Gastroesophageal sphincter (tissue), 4 donors: ENCODE measurements at regions not wholly inside any gene's neighbourhood (a gene's known extent, or its start where the extent isn't known, plus 50 kb on each side); places are given as distances from the start of the nearest gene placed in this dataset.

Experiments
- ATAC-seq: fragments of 150-250 bp; one replicate; pipeline ENCODE4 v1.9.1; 2016; ENCODE audit warnings: mild to moderate bottlenecking, moderate library complexity
- H3K27ac ChIP-seq, 4 donors: fragments of 200-600 bp; sonication (generic) in 3 of 4; 1 replicate in 3 of 4; 2 replicates in 1 of 4; pipeline ENCODE4 v1.5.1; 2016 to 2019
- H3K27me3 ChIP-seq: fragments of 200-600 bp; sonication (generic); one replicate; pipeline ENCODE4 v1.5.1; 2019
- H3K36me3 ChIP-seq, 2 donors: fragments of 200-600 bp; sonication (generic); one replicate each; pipeline ENCODE4 v1.5.1; 2019; ENCODE audit warnings: control low read depth in 1 of 2
- H3K4me1 ChIP-seq, 3 donors: fragments of 200-600 bp; sonication (generic); 1 replicate in 2 of 3; 2 replicates in 1 of 3; pipeline ENCODE4 v1.5.1; 2016 to 2019; ENCODE audit warnings: control low read depth in 2 of 3
- H3K4me3 ChIP-seq, 2 donors: fragments of 200-600 bp; sonication (generic); one replicate each; pipeline ENCODE4 v1.5.1; 2019; ENCODE audit warnings: mild to moderate bottlenecking in 1 of 2, moderate library complexity in 1 of 2
- H3K9me3 ChIP-seq, 3 donors: fragments of 200-600 bp; sonication (generic); one replicate each; pipeline ENCODE4 v1.5.1; 2017 to 2019; ENCODE audit warnings: control low read depth in 2 of 3
- EP300 ChIP-seq: sonication (generic); formaldehyde crosslinking; IDR thresholded peaks from one replicate; pipeline ENCODE4 v1.6.1; 2017; ENCODE audit warnings: antibody characterized with exemption, mild to moderate bottlenecking
- POLR2A ChIP-seq, 2 donors: fragments of 450-650 bp; IDR thresholded peaks; one replicate each; pipeline ENCODE4 v1.6.1; 2017; ENCODE audit warnings: antibody characterized with exemption in 2 of 2, mild to moderate bottlenecking in 2 of 2, moderate library complexity in 1 of 2
- POLR2AphosphoS5 ChIP-seq: sonication (generic); formaldehyde crosslinking; IDR thresholded peaks from one replicate; pipeline ENCODE4 v1.6.1; 2017; ENCODE audit warnings: antibody characterized with exemption
- WGBS, 2 donors: methylation state at CpG; one replicate each; pipeline ENCODE4 v1.1.5; 2018; ENCODE audit warnings: low coverage in 1 of 2; 5-methylcytosine and 5-hydroxymethylcytosine counted together
- TF ChIP-seq, protein P1 (sequence below), 4 experiments: fragments of 200-600 bp in 2 of 4; fragments of 450-650 bp in 2 of 4; sonication (generic) in 1 of 4; IDR thresholded peaks; one replicate each; pipeline ENCODE4 v1.5.1; 2017 to 2019; ENCODE audit warnings: antibody characterized with exemption in 4 of 4, mild to moderate bottlenecking in 2 of 4, moderate library complexity in 2 of 4

DNA sequence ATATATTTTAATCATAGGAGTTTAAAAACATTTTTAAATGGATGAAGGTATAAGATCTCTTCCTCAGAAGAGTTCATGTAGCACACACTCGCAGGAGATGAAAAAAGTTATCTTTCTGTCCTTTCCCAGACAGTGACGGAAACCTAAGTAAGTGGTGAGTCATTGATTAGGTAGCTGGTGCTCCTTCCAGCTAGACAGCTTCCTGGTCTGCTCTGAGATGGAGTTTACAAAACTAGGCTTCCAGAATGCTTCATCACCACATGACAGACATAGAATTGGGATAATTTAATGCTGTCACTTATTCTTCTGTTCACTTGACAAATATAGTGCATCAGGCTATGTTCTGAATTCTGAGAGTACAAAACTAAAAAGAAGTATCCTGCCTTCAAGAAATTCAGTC is 2393.0 kb upstream of the C9orf72 start:
- WGBS, 2 donors = 60 to 68% methylated on average over 2 of the region's 2 CpGs
- Histone ChIP-seq H3K4me1 (no peaks in the 10 kb centered on the region), H3K36me3 (no peaks in the 10 kb centered on the region)

DNA sequence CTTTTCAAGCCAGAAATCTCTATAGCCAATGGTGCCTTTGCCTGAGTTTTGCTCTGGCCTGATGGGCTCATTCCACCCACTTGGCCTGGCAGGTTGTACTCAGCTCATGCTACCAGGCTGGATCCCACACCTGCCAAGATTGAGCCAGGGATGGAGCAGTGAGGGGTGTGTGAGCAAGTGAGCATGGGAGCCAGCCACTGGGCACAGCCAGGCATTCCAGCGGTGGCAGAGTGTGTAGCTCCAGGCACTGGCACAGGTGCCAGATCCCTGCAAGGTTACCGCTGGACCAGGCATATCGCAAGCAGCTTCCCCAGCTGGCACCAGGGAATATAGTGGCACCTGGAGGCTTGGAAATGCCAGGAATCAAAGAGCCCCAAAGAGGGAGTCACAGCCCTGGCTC is 2395.6 kb upstream of the C9orf72 start:
- H3K9me3 ChIP-seq = no peaks in the 10 kb centered on the region
- no peak overlapping the region for H3K4me3 ChIP-seq
- ATAC-seq = no peak
- no peak overlapping the region for H3K27ac ChIP-seq
- no peaks in the 10 kb centered on the region for H3K4me1 ChIP-seq
- no CpG with 5 or more reads among the region's 3 CpGs for WGBS, 2 donors
- H3K27me3 ChIP-seq = no peaks in the 10 kb centered on the region
- H3K36me3 ChIP-seq = no peaks in the 10 kb centered on the region
- TF ChIP-seq EP300 (no peak), POLR2A (IDR thresholded peaks at IDR 0.05) (no peak), POLR2AphosphoS5 (no peak)
- TF ChIP-seq, protein P1, sequence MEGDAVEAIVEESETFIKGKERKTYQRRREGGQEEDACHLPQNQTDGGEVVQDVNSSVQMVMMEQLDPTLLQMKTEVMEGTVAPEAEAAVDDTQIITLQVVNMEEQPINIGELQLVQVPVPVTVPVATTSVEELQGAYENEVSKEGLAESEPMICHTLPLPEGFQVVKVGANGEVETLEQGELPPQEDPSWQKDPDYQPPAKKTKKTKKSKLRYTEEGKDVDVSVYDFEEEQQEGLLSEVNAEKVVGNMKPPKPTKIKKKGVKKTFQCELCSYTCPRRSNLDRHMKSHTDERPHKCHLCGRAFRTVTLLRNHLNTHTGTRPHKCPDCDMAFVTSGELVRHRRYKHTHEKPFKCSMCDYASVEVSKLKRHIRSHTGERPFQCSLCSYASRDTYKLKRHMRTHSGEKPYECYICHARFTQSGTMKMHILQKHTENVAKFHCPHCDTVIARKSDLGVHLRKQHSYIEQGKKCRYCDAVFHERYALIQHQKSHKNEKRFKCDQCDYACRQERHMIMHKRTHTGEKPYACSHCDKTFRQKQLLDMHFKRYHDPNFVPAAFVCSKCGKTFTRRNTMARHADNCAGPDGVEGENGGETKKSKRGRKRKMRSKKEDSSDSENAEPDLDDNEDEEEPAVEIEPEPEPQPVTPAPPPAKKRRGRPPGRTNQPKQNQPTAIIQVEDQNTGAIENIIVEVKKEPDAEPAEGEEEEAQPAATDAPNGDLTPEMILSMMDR (IDR thresholded peaks at IDR 0.05) = no peak

More for the DNA sequence above, 2393.0 kb upstream of the C9orf72 start:
- Histone ChIP-seq H3K9me3 (no peaks in the 10 kb centered on the region), H3K4me3 (no peak overlapping the region), H3K27me3 (no peaks in the 10 kb centered on the region), H3K27ac (no peak overlapping the region)
- no peak for ATAC-seq
- TF ChIP-seq POLR2AphosphoS5 (no peak), POLR2A (IDR thresholded peaks at IDR 0.05) (no peak), EP300 (no peak)
- TF ChIP-seq, protein P1 (IDR thresholded peaks at IDR 0.05) = no peak

DNA sequence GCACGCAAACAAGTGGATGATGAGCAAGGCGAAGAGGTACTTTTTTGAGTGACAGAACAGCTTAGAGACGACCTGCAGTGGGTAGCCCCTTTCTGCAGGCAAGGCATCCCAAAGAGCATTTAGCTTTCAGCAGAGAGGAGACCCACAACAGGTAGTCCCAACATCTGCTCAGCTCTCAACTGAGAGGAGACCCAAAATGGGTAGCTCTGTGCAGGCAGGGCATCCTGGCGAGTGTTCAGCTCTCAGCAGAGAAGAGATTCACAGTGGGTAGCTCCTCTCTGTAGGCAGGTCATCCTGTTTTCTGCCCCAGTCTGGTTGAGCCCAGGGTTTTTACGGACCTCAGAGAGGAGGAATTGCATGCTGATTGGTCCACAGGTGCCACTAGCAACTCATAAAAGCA is 2396.1 kb upstream of the C9orf72 start:
- Histone ChIP-seq H3K4me3 (no peak overlapping the region), H3K9me3 (no peaks in the 10 kb centered on the region), H3K27me3 (no peaks in the 10 kb centered on the region), H3K36me3 (no peaks in the 10 kb centered on the region), H3K4me1 (no peaks in the 10 kb centered on the region), H3K27ac (no peak overlapping the region)
- no peak for ATAC-seq
- WGBS, 2 donors = 75 to 100% methylated on average over 1 of the region's 5 CpGs
- TF ChIP-seq POLR2AphosphoS5 = no peak
- TF ChIP-seq, protein P1 (IDR thresholded peaks at IDR 0.05) = no peak
- no peak for TF ChIP-seq EP300
- TF ChIP-seq POLR2A (IDR thresholded peaks at IDR 0.05) = no peak

DNA sequence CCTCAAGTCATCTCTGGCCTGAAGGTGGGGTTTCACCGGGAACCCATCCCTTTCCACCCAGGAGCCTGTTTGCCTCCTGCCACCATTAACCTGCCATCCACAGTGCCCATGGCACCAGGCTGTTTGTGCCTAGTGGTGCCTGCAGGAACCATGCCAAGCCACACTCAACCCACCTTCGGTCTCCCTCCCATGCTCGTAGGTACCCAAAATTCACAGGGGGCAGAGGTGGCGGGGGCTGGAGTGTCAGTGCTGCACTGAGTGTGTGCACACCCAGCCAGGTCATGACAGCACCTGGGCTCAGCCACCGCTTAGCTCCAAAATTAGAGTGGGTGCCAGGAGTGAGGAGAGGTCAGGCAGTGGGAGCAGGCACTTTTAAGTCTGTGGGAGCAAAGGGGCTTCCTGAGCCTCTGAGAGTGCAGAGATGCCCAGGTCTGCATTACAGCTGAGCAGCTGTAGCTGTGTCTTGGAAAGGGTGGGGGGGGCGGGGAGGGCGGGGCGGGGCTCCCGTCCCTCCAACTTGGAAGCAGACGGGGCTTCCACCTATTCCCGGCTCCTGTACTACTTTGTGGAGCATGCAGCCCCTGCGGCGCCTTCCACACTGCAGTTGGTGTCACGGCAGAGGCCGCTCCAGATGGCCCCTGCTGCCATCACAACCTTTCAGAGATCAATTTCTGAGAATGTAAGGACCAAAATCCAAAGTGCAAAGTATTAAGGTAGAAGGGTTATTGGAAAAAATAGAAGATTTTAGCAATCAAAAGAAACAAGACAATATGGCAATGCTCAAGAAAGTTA is 2396.8 kb upstream of the C9orf72 start:
- Histone ChIP-seq H3K27me3 (no peaks in the 10 kb centered on the region), H3K36me3 (no peaks in the 10 kb centered on the region), H3K27ac (no peak overlapping the region), H3K4me3 (no peak overlapping the region), H3K9me3 (no peaks in the 10 kb centered on the region), H3K4me1 (no peaks in the 10 kb centered on the region)
- 80 to 100% methylated on average over 1 of the region's 15 CpGs for WGBS, 2 donors
- TF ChIP-seq, protein P1 (IDR thresholded peaks at IDR 0.05) = no peak
- TF ChIP-seq EP300 = no peak
- no peak for TF ChIP-seq POLR2AphosphoS5
- no peak for TF ChIP-seq POLR2A (IDR thresholded peaks at IDR 0.05)
- no peak for ATAC-seq

DNA sequence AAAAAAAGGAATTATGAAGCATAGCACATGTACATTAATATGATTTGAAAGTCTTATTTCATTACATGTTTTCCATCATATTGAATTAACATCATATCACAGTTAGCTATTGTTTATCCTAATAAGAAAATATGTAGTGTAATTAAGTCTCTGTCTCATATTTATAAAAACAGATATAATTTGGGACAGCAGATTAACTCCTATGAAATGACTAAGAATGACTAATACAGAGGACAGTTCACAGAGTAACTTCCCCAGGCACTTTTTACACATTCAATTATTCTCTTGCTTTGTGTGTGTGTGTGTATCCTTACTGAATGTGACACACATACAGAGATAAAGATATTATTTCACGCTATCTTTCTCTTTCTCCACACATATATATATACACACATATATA is 2400.9 kb upstream of the C9orf72 start:
- Histone ChIP-seq H3K9me3 (no peaks in the 10 kb centered on the region), H3K27me3 (no peaks in the 10 kb centered on the region), H3K4me1 (no peaks in the 10 kb centered on the region), H3K36me3 (no peaks in the 10 kb centered on the region), H3K27ac (no peak overlapping the region), H3K4me3 (no peak overlapping the region)
- 62 to 67% methylated on average over 1 of the region's 1 CpG for WGBS, 2 donors
- no peak for TF ChIP-seq POLR2AphosphoS5
- TF ChIP-seq POLR2A (IDR thresholded peaks at IDR 0.05) = no peak
- no peak for TF ChIP-seq EP300
- TF ChIP-seq, protein P1 (IDR thresholded peaks at IDR 0.05) = no peak
- ATAC-seq = no peak
